GM21390 (cell line): ENCODE measurements at regions not wholly inside any gene's neighbourhood (a gene's known extent, or its start where the extent isn't known, plus 50 kb on each side); places are given as distances from the start of the nearest gene placed in this dataset.

Source experiments
- ATAC-seq: cut with Tn5 transposase; IDR thresholded peaks from one replicate; pipeline ENCODE4 v1.9.1; 2021; ENCODE audit not compliant: unreplicated experiment

GRCh38 chr10:121291376-121291775 lies 306.9 kb downstream of the FGFR2 start:
- ATAC-seq, result no peak

DNA sequence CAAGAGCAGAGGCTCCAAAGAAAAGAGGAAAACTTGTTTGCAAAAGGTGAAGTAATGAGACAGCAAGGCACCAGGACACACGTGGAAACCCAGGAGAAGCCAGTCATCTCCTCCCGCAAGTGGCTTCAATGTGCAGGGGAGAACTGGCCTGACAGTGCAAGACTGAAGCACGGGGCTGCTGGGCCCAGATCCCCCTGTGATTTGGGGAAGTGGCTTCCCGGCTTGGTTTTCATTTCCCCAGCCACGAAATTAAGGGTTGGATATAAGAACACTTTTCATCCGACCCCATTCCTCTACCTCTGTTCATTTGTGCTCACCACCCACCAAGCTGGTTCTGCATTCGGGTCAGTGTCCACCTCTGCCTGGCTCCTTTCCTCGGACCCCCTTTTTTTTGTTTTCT lies 306.4 kb downstream of the FGFR2 start:
- no peak for ATAC-seq

GRCh38 chr10:121292321-121292720 lies 305.9 kb downstream of the FGFR2 start:
- no peak for ATAC-seq

GRCh38 chr10:121293110-121293509 lies 305.1 kb downstream of the FGFR2 start:
- no peak for ATAC-seq

DNA sequence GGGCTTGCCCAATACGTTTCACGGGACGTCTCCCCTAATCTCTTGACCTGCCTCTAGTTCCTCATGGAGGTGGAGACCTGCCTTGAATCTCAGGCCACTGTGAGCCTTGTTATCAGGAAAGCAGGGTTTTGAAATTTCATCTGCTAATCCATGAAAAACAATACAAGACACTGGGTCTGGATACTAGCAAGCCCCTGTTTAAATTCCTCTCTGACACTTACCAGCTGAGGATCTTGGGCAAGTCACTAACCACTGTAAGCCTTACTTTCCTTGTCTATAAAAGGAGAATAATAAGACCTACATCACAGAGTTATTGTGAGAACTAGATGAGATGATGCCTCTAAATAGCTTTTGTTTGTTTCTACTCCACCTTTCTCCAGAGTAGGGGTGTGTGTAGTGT lies 303.6 kb downstream of the FGFR2 start:
- no peak for ATAC-seq

- ATAC-seq, result no peak
These were observed 301.9 kb downstream of the FGFR2 start for GRCh38 chr10:121296378-121296777.

DNA sequence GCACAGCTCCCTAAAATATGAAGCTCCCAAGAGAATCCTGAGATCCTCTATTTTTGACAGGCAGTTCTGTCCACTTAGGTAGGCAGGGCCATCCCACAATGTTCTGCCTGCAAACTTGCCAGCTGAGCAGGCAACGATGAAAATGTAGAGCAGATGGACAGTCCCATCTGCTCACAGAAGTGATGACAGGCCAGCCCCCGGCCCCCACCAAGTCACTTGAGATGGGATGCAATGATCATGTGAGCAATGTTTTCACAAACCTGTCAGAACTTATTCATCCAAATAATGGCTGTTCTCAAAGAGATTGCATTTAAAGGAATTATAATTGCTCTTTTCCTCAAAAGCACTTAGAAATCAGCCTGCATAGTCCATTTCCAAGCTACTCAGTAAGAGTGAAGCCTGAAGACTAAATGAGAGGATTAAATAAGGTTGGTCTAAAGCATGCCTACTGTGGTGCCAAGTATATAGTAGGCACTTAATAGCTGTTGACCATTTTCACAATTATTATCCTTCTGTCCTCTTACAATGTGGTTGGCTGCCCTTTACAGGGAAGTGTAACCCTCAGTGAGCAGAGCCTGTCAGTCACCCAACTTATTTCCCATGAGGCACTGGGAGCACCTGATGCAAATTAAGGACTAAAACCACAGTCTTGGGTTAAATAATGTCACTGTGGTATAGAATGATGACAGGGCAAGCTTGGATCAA lies 301.2 kb downstream of the FGFR2 start:
- no peak for ATAC-seq

DNA sequence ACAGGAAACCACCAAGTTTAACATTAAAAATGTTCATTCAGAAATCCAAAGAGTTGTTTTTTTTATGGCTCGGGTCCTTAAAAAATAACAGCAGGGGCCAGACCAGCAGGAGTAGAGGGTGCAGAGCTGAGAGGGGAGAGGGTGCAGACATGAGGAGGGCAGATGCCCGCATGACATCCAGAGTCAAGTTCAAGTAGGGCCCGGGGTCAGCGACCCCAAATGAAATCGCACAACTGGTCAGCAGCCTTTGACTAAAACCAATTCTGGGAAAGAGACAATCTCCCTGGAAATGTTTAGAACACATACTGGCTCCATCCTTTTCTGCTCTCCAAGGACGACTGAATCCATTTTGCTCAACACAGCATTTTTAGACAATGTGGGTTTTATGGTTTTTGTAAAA lies 297.5 kb downstream of the FGFR2 start:
- ATAC-seq, result no peak

DNA sequence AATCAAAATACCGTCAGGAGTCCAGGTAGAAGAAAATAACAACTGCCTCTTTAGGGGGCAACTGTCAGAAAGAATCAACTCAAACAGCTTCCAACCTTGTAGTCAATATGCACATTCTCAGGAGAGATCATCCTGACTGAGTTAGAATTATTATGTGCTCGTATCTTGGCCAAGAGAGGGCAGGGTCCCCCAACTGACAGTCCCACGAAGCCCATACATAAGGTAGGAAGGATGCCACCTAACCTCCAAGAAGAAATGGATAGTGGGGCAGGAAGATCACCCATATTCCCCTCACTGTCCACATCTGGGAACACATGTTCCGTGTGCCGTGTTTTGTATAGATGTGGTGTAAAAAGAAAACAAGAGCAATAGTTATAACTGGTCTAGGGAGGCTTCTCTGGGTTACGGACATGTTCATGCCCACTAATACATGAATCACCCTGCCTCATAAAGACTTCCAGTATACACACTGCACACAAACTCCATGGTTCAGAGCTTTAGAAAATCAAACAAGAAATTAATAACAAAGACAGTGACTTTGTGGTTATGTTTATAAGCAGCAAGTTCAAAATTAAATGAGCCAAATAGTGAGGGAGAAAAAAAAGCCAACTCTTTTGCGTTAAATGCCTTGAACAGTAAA lies 295.6 kb downstream of the FGFR2 start:
- ATAC-seq, result no peak

DNA sequence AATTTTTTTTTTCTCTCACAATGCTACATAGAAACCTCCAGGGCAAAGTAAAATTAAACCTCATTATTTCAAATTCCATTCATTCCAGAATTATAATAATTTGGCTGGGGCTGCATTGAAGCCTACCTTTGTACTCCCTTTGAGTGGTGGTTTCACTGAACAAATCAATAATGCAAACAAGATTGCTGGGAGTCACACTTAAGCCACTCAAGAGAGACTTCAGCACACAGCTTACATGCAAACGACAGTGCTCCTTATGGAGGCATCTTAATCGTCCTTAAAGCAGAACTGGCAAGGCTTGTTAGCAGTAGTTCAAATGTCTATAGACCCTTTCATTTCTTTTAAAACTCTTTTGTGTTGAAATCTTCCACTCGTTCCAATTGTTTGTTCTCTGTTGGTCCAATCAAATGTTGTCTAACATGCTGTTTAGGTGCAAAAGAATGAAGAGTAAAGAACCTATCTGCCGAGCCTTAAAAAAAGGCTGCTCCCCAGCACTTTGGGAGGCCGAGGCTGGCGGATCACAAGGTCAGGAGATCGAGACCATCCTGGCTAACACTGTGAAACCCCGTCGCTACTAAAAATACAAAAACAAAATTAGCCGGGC lies 294.9 kb downstream of the FGFR2 start:
- ATAC-seq, result no peak

- no peak for ATAC-seq
These were observed 293.2 kb downstream of the FGFR2 start for GRCh38 chr10:121305066-121305465.

DNA sequence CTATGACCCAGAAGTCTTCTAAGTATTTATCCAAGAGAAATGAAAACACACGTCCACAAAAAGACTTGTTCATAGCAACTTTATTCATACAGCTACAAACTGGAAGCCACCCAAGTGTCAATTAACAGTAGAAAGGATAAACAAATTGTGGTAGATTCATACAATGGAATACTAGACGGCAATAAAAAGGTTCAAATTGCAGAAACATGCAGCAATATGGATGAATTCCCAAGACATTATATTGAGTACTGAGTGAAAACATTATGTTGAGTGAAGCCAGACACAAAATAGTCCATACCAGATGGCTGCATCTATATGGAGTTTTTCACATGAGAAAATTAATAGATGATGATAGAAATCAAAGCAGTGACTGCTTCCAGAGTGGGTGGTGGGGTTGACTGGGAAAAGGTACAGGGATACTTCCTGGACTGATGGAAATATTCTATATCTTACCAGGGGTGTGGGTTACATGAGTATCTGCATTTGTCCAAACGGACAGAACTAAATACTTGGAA lies 292.0 kb downstream of the FGFR2 start:
- ATAC-seq, result no peak

DNA sequence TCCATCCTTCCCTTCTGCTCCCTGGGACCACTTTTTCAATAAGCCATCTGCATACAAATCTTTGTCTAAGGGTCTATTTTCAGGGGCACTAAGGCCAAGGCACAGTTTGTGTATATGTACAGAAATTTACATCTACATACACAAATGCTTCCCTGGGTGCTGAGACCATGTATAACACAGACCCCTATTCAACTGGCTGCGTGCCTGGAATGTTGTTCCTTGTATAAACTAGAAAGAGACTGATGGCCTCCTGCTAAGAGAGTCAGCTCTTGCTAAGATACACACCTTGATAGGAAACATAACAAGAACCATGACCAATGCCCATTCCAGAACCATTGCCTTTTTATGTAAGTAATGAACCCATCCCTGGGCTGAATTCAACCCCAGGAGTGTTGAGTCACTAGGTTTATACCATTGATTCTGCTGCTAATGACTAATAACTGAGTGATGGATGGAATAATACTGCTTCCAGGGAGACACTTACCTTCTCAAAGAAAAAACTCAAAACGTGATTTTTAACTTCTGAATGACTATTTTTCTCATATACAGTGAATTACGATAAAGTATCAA lies 290.7 kb downstream of the FGFR2 start:
- no peak for ATAC-seq

- no peak for ATAC-seq
These were observed 290.2 kb downstream of the FGFR2 start for GRCh38 chr10:121308020-121308419.

- ATAC-seq, result no peak
These were observed 289.1 kb downstream of the FGFR2 start for GRCh38 chr10:121309164-121309563.

GRCh38 chr10:121310151-121310711 lies 288.0 kb downstream of the FGFR2 start:
- ATAC-seq, result no peak

GRCh38 chr10:121311812-121312443 lies 286.3 kb downstream of the FGFR2 start:
- no peak for ATAC-seq

DNA sequence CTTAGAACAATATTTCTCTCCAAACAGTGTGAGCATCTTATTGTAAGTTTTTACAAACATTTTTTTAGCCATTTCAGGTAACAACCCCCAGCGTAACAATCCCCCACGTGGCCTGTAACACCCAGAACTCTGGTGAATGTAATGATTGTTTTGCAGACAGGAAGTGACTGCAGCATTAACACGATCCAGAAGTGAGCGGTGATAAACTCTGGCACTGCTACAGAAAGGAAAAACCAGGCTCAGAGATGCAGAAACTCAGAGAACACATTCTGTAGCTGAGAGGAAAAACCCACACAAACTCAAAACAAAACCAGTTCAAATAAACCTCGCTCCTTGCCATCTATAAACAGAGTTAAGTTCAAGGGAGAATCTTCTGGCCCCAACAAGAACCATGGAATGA lies 285.7 kb downstream of the FGFR2 start:
- ATAC-seq, result no peak

GRCh38 chr10:121313119-121313875 lies 284.9 kb downstream of the FGFR2 start:
- no peak for ATAC-seq

- ATAC-seq, result no peak
These were observed 281.8 kb downstream of the FGFR2 start for GRCh38 chr10:121316432-121316831.
